Brain microvascular endothelial cell (primary cell): ENCODE measurements at regions not wholly inside any gene's neighbourhood (a gene's known extent, or its start where the extent isn't known, plus 50 kb on each side); places are given as distances from the start of the nearest gene placed in this dataset.

Source experiments
- DNase-seq: peaks from one replicate; pipeline ENCODE4 v3.0.0-alpha.2; 2020
- H3K27ac ChIP-seq: fragments of 250-450 bp; sonication (Bioruptor Pico); 2 replicates; pipeline ENCODE4 v1.5.1; 2020; ENCODE audit warnings: mild to moderate bottlenecking, moderate library complexity
- H3K27me3 ChIP-seq: fragments of 250-450 bp; sonication (Bioruptor Pico); replicated peaks from 2 replicates; pipeline ENCODE4 v1.5.1; 2020; ENCODE audit warnings: mild to moderate bottlenecking
- H3K36me3 ChIP-seq: fragments of 250-450 bp; sonication (Bioruptor Pico); replicated peaks from 2 replicates; pipeline ENCODE4 v1.5.1; 2020; ENCODE audit warnings: mild to moderate bottlenecking
- H3K4me3 ChIP-seq: 2 replicates; pipeline ENCODE4 v1.5.1; 2011; ENCODE audit warnings: low read depth, mild to moderate bottlenecking, control low read depth, low read length, moderate library complexity
- in situ Hi-C: cut with HindIII; loops from 2 replicates; pipeline ENCODE4 v1.10.0; 2017; ENCODE audit warnings: low sequenced_read_pairs, low pct_ligation_motif_present
- TF ChIP-seq, protein P1 (sequence below): IDR thresholded peaks from 2 replicates; pipeline ENCODE4 v1.5.1; 2011; ENCODE audit warnings: low read depth, mild to moderate bottlenecking, moderate library complexity, low read length, control low read depth, inconsistent platforms; ENCODE audit errors: missing control alignments

DNA sequence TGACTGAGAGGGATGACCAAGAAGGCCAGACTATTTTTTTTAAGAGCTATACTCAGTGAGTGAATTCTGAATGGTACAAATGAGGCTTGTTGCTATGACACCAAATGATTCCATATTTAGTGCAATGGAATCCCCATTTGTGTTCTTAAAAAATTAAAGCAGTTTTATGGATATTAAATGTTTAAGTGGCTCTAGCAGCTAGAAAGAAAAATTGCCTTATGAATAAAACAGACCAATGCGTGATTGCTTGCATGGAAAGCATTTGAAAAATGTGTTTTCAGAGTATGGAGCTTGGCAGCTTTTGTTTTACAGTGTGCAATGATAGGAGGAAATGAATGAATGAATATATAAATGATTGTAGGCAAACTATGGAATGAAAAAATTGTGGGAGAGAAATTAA, 238.8 kb upstream of the DPP10 start:
- Histone ChIP-seq H3K36me3 (no peaks in the 10 kb centered on the region), H3K4me3 (no peak overlapping the region), H3K27ac (no peak overlapping the region), H3K27me3 (no peaks in the 10 kb centered on the region)
- TF ChIP-seq, protein P1, sequence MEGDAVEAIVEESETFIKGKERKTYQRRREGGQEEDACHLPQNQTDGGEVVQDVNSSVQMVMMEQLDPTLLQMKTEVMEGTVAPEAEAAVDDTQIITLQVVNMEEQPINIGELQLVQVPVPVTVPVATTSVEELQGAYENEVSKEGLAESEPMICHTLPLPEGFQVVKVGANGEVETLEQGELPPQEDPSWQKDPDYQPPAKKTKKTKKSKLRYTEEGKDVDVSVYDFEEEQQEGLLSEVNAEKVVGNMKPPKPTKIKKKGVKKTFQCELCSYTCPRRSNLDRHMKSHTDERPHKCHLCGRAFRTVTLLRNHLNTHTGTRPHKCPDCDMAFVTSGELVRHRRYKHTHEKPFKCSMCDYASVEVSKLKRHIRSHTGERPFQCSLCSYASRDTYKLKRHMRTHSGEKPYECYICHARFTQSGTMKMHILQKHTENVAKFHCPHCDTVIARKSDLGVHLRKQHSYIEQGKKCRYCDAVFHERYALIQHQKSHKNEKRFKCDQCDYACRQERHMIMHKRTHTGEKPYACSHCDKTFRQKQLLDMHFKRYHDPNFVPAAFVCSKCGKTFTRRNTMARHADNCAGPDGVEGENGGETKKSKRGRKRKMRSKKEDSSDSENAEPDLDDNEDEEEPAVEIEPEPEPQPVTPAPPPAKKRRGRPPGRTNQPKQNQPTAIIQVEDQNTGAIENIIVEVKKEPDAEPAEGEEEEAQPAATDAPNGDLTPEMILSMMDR, result no peak
- in situ Hi-C loops, result no loop called here
- no peak for DNase-seq

DNA sequence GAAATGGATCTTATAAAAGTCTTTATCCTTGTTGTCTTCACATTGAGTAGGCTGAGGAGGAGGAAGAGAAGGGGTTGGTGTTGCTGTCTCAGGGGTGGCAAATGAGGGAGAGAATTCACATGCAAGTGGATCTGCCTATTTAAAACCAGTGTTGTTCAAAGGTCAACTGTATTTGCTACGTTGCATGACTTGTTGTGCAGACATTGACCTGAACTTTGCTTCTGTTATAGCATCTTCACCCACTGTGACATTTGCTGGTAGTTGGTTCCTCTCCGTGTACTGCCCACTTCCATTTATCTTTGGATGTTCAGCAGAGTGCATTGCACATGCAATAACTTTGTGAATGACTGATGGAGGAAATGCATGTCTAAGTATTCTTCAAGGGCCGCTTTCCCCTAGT, 228.6 kb upstream of the DPP10 start:
- H3K27me3 ChIP-seq, result no peaks in the 10 kb centered on the region
- DNase-seq, result no peak
- in situ Hi-C loops, result no loop called here
- H3K27ac ChIP-seq, result no peak overlapping the region
- no peak overlapping the region for H3K4me3 ChIP-seq
- no peaks in the 10 kb centered on the region for H3K36me3 ChIP-seq
- TF ChIP-seq, protein P1, result no peak

DNA sequence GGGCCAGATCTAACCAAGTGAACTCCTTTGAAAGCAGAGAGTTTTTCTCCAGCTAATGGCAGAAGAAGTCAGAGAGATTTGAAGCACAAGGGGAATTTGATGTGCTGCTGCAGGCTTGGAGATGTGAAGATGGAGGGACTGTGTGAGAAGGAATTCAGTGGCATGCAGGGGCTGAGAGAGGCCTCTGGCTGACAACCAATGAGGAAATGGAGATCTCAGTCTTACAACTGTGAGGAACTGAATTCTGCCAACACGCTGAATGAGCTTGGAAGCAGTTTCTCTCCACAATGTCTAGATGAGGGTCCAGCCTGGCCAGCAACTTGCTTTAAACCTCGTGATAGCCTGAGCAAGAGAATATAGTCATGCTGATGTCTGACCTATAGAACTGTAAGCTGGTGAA, 224.1 kb upstream of the DPP10 start:
- H3K27me3 ChIP-seq, result no peaks in the 10 kb centered on the region
- TF ChIP-seq, protein P1, result no peak
- H3K27ac ChIP-seq, result no peak overlapping the region
- H3K4me3 ChIP-seq, result no peak overlapping the region
- no peak for DNase-seq
- no peaks in the 10 kb centered on the region for H3K36me3 ChIP-seq
- in situ Hi-C loops, result no loop called here

DNA sequence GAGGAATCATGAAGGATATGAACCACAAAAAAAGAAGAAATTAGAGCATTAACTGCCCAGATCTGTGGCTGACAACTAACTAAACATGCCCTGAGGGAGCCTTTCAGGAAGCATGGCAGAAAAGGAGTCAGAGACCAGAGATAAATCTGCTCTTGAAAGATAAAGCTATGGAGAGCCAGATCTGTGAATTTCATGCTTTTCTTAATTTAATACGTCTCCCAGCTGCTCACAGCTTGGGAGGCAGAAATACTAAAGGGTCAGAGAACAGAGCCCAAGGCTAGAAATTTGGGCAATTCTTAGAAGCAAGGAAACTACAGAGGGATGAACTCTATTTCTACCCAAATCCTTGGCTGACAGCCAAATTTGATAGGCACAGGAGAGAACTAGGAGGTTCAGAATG, 223.0 kb upstream of the DPP10 start:
- DNase-seq, result no peak
- Histone ChIP-seq H3K36me3 (no peaks in the 10 kb centered on the region), H3K27me3 (no peaks in the 10 kb centered on the region), H3K27ac (no peak overlapping the region), H3K4me3 (no peak overlapping the region)
- in situ Hi-C loops, result no loop called here
- TF ChIP-seq, protein P1, result no peak

DNA sequence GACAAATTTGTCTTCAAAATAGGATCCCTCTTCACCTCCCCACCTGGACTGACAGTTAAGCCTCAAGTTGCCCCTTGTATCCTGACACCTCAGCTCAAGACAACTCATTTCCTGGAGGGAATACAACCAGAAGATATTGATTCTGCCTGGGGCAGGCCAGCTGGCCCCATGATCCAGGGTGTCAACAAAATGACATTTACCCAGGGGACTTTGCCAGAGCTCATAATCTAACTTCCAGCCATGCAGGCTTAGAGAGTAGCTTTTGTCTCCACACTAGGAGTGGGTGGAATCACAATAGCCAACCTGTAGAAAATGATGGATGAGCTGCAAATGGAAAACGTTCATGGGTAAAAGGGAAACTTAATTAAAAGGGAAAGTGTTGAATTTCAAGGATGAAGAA, 220.1 kb upstream of the DPP10 start:
- TF ChIP-seq, protein P1, result no peak
- Histone ChIP-seq H3K27ac (no peak overlapping the region), H3K36me3 (no peaks in the 10 kb centered on the region), H3K4me3 (no peak overlapping the region), H3K27me3 (no peaks in the 10 kb centered on the region)
- DNase-seq, result no peak
- in situ Hi-C loops, result no loop called here

DNA sequence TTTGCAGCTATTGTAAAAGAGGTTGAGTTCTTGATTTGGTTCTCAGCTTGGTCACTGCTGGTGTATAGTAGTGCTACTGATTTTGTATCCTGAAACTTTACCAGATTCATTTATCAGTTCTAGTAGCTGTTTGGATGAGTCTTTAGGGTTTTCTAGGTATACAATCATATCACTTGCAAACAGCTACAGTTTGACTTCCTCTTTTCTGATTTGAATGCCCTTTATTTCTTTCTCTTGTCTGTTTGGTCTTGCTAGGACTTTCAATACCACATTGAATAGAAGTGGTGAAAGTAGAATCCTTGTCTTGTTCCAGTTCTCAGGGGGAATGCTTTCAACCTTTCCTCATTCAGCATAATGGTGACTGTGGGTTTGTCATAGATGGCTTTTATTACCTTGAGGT, 210.5 kb upstream of the DPP10 start:
- TF ChIP-seq, protein P1, result no peak
- H3K4me3 ChIP-seq, result no peak overlapping the region
- in situ Hi-C loops, result no loop called here
- H3K27me3 ChIP-seq, result no peaks in the 10 kb centered on the region
- no peak for DNase-seq
- no peaks in the 10 kb centered on the region for H3K36me3 ChIP-seq
- no peak overlapping the region for H3K27ac ChIP-seq
